Activated CD8-positive, alpha-beta T cell treated with anti-CD3 and anti-CD28 coated beads for 36 hours (primary cell): ENCODE measurements at regions not wholly inside any gene's neighbourhood (a gene's known extent, or its start where the extent isn't known, plus 50 kb on each side); places are given as distances from the start of the nearest gene placed in this dataset.

ENCODE experiments used
- ATAC-seq: fragments of 200-7000 bp; cut with Tn5 transposase; one replicate; pipeline ENCODE4 v1.10.0; 2021; ENCODE audit warnings: mild to moderate bottlenecking, moderate library complexity
- CTCF ChIA-PET: fragments of 350-600 bp; sonication (Branson Sonifier 250); formaldehyde crosslinking; loops from one replicate; lab custom pipeline; 2021; ENCODE audit warnings: antibody characterized with exemption; lab: Charles Lee
- POLR2A ChIA-PET: fragments of 350-600 bp; sonication (Branson Sonifier 250); formaldehyde crosslinking; loops from one replicate; lab custom pipeline; 2021; ENCODE audit warnings: antibody characterized with exemption; lab: Charles Lee
- DNase-seq: peaks from one replicate; pipeline ENCODE4 v3.0.0-alpha.2; 2020
- H3K27ac Mint-ChIP-seq: one replicate; pipeline ENCODE4 v1.8.0; 2021; ENCODE audit warnings: mild to moderate bottlenecking, mixed read lengths
- H3K27me3 Mint-ChIP-seq: one replicate; pipeline ENCODE4 v1.8.0; 2021; ENCODE audit warnings: mixed read lengths
- H3K36me3 Mint-ChIP-seq: one replicate; pipeline ENCODE4 v1.8.0; 2021; ENCODE audit warnings: low read depth, mixed read lengths
- H3K4me1 Mint-ChIP-seq: one replicate; pipeline ENCODE4 v1.8.0; 2021; ENCODE audit warnings: low read depth, mixed read lengths
- H3K4me3 Mint-ChIP-seq: one replicate; pipeline ENCODE4 v1.8.0; 2021; ENCODE audit warnings: mild to moderate bottlenecking, moderate library complexity, mixed read lengths
- H3K9me3 Mint-ChIP-seq: one replicate; pipeline ENCODE4 v1.8.0; 2021; ENCODE audit warnings: mixed read lengths
- intact Hi-C: fragments of 100-400 bp; cut with micrococcal nuclease; formaldehyde crosslinking; loops from one replicate; pipeline ENCODE4 v1.10.0; 2022
- TF ChIP-seq, protein P1 (sequence below): fragments of 200-600 bp; IDR thresholded peaks from one replicate; pipeline ENCODE4 v1.8.0; 2022; ENCODE audit warnings: antibody characterized with exemption, mild to moderate bottlenecking

GRCh38 chr5:74107899-74108298 lies 481.9 kb downstream of the ARHGEF28 start:
- CTCF ChIA-PET: no interaction called here

DNA sequence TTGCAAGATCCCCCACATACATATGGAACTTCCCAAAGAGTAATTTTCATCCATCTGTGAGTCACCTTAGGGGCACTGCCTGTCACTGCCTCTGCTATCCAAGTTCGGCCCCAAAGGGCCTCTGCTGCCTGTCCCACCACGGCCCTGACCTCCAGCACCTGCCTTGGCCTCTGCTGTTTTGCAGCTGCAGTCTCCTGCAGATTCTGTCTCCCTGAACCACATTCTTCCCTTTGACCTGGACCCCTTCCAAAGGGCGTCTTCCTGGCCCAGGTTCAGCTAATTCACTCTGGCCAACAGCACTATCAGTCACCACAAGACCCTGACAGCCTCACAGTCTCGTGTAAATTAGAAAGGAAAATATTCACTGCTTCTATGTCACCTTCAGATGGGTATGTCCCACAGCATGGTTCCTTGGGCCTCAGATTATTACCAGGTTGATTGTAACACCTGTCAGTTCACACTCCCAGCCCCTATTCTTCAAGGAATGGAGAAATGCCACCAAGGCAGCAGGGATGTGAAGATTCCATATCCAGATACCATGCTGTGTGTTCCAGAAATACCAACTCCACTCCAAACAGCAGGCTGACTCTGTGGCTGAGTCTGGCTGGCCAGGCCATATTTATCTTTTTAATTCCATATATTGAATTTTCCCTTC lies 479.3 kb downstream of the ARHGEF28 start:
- TF ChIP-seq, protein P1, sequence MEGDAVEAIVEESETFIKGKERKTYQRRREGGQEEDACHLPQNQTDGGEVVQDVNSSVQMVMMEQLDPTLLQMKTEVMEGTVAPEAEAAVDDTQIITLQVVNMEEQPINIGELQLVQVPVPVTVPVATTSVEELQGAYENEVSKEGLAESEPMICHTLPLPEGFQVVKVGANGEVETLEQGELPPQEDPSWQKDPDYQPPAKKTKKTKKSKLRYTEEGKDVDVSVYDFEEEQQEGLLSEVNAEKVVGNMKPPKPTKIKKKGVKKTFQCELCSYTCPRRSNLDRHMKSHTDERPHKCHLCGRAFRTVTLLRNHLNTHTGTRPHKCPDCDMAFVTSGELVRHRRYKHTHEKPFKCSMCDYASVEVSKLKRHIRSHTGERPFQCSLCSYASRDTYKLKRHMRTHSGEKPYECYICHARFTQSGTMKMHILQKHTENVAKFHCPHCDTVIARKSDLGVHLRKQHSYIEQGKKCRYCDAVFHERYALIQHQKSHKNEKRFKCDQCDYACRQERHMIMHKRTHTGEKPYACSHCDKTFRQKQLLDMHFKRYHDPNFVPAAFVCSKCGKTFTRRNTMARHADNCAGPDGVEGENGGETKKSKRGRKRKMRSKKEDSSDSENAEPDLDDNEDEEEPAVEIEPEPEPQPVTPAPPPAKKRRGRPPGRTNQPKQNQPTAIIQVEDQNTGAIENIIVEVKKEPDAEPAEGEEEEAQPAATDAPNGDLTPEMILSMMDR: no peak

More at GRCh38 chr5:74107899-74108298, 481.9 kb downstream of the ARHGEF28 start:
- Mint-ChIP-seq H3K4me3 (no peak overlapping the region), H3K27ac (no peak overlapping the region), H3K27me3 (peaks cover 26% of the 10 kb centered on the region), H3K9me3 (no peaks in the 10 kb centered on the region), H3K36me3 (no peaks in the 10 kb centered on the region), H3K4me1 (no peaks in the 10 kb centered on the region)
- DNase-seq (no peak), ATAC-seq (no peak)
- TF ChIP-seq, protein P1: no peak
- intact Hi-C loops: no loop called here
- POLR2A ChIA-PET: no interaction called here

GRCh38 chr5:74103131-74104023 lies 477.4 kb downstream of the ARHGEF28 start:
- TF ChIP-seq, protein P1: no peak
- Mint-ChIP-seq H3K9me3 (no peaks in the 10 kb centered on the region), H3K4me3 (no peak overlapping the region), H3K27ac (no peak overlapping the region), H3K4me1 (no peaks in the 10 kb centered on the region), H3K27me3 (peaks cover 18% of the 10 kb centered on the region), H3K36me3 (no peaks in the 10 kb centered on the region)
- ChIA-PET CTCF (no interaction called here), POLR2A (no interaction called here)
- no peak for ATAC-seq
- intact Hi-C loops: no loop called here
- no peak for DNase-seq

More for the DNA sequence above, 479.3 kb downstream of the ARHGEF28 start:
- H3K27me3 Mint-ChIP-seq: peaks cover 21% of the 10 kb centered on the region
- ATAC-seq (no peak), DNase-seq (no peak)
- no peaks in the 10 kb centered on the region for H3K9me3 Mint-ChIP-seq
- ChIA-PET POLR2A (no interaction called here), CTCF (no interaction called here)
- no peaks in the 10 kb centered on the region for H3K36me3 Mint-ChIP-seq
- no peaks in the 10 kb centered on the region for H3K4me1 Mint-ChIP-seq
- no peak overlapping the region for H3K27ac Mint-ChIP-seq
- no peak overlapping the region for H3K4me3 Mint-ChIP-seq
- intact Hi-C loops: no loop called here

DNA sequence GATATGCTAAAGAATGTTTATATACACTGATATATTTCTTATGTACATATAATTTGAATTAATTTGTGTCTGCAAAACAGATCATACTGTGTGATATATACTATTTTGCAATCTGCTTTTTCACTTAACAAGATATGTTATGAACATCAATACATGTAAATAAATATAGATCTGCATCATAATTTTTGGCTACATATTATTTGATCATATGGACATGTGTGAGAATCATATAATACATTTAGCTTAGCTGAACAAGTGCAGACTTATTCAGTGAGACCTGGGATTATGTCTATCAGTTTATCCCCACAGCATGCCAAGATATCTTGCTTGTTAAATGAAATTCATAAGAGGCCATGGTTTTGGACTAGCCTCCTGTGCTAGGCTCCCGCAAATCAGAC lies 474.3 kb downstream of the ARHGEF28 start:
- intact Hi-C loops: no loop called here
- Mint-ChIP-seq H3K36me3 (no peaks in the 10 kb centered on the region), H3K4me3 (no peak overlapping the region), H3K27me3 (peaks cover 8% of the 10 kb centered on the region), H3K27ac (no peak overlapping the region), H3K4me1 (no peaks in the 10 kb centered on the region), H3K9me3 (no peaks in the 10 kb centered on the region)
- ATAC-seq (no peak), DNase-seq (no peak)
- POLR2A ChIA-PET: no interaction called here
- CTCF ChIA-PET: no interaction called here
- TF ChIP-seq, protein P1: no peak
